Neuronal stem cell (in vitro differentiated cells): ENCODE measurements at regions not wholly inside any gene's neighbourhood (a gene's known extent, or its start where the extent isn't known, plus 50 kb on each side); places are given as distances from the start of the nearest gene placed in this dataset.

Experiments used
- DNase-seq: peaks from one replicate; pipeline ENCODE4 v3.0.0-alpha.2; 2013; ENCODE audit warnings: low spot score
- H2AFZ ChIP-seq: one replicate; pipeline ENCODE4 v1.6.1; 2013; ENCODE audit warnings: mild to moderate bottlenecking, low read length, inconsistent platforms
- H2AK5ac ChIP-seq: 2 replicates; pipeline ENCODE4 v1.6.1; 2013; ENCODE audit warnings: low read depth, mild to moderate bottlenecking, inconsistent platforms, low read length, moderate library complexity, mixed read lengths
- H2BK120ac ChIP-seq: 2 replicates; pipeline ENCODE4 v1.6.1; 2013; ENCODE audit warnings: low read depth, mild to moderate bottlenecking, inconsistent platforms, low read length, moderate library complexity, mixed read lengths
- H2BK12ac ChIP-seq: one replicate; pipeline ENCODE4 v1.6.1; 2013; ENCODE audit warnings: low read length, inconsistent platforms
- H2BK15ac ChIP-seq: 2 replicates; pipeline ENCODE4 v1.6.1; 2013; ENCODE audit warnings: mild to moderate bottlenecking, low read length, inconsistent platforms, mixed read lengths
- H2BK5ac ChIP-seq: one replicate; pipeline ENCODE4 v1.6.1; 2013; ENCODE audit warnings: inconsistent platforms, mild to moderate bottlenecking, low read length, moderate library complexity
- H3K14ac ChIP-seq: one replicate; pipeline ENCODE4 v1.6.1; 2013; ENCODE audit warnings: low read length, inconsistent platforms
- H3K18ac ChIP-seq: 2 replicates; pipeline ENCODE4 v1.6.1; 2013; ENCODE audit warnings: low read length, inconsistent platforms
- H3K23ac ChIP-seq: 2 replicates; pipeline ENCODE4 v1.6.1; 2013; ENCODE audit warnings: low read depth, mild to moderate bottlenecking, mixed read lengths, low read length, inconsistent platforms; ENCODE audit not compliant: poor library complexity
- H3K27ac ChIP-seq: replicated peaks from 3 replicates; pipeline ENCODE4 v1.5.1; 2013; ENCODE audit warnings: low read length, inconsistent platforms
- H3K27me3 ChIP-seq, 3 experiments: 2 replicates each; pipeline ENCODE4 v1.6.1; 2013; ENCODE audit warnings: low read length in 3 of 3, mild to moderate bottlenecking in 2 of 3, inconsistent platforms in 1 of 3, low read depth in 1 of 3, mixed read lengths in 1 of 3, moderate library complexity in 1 of 3; ENCODE audit not compliant: control insufficient read depth in 3 of 3, insufficient read depth in 3 of 3
- H3K36me3 ChIP-seq, 2 donors: replicated peaks in 1 of 2; 2 replicates each; pipeline ENCODE4 v1.6.1; 2013; ENCODE audit warnings: low read length in 2 of 2; ENCODE audit not compliant: control insufficient read depth in 2 of 2, insufficient read depth in 2 of 2
- H3K4ac ChIP-seq: 2 replicates; pipeline ENCODE4 v1.6.1; 2013; ENCODE audit warnings: inconsistent platforms, mild to moderate bottlenecking, low read length, moderate library complexity
- H3K4me1 ChIP-seq, 2 donors: 1 replicate in 1 of 2; 2 replicates in 1 of 2; pipeline ENCODE4 v1.6.1; 2013; ENCODE audit warnings: low read length in 2 of 2, low read depth in 1 of 2; ENCODE audit not compliant: control insufficient read depth in 2 of 2, insufficient read depth in 1 of 2
- H3K4me2 ChIP-seq: one replicate; pipeline ENCODE4 v1.6.1; 2013; ENCODE audit warnings: mild to moderate bottlenecking, low read length, inconsistent platforms; ENCODE audit not compliant: insufficient read depth, poor library complexity, severe bottlenecking
- H3K4me3 ChIP-seq, 2 donors: 2 replicates each; pipeline ENCODE4 v1.5.1; 2013; ENCODE audit warnings: low read length in 2 of 2, mild to moderate bottlenecking in 2 of 2, inconsistent platforms in 1 of 2, moderate library complexity in 1 of 2
- H3K79me1 ChIP-seq: one replicate; pipeline ENCODE4 v1.6.1; 2013; ENCODE audit warnings: low read depth, mild to moderate bottlenecking, inconsistent platforms, low read length, moderate library complexity
- H3K9ac ChIP-seq: one replicate; pipeline ENCODE4 v1.6.1; 2013; ENCODE audit warnings: mild to moderate bottlenecking, low read depth, low read length, inconsistent platforms; ENCODE audit not compliant: poor library complexity
- H3K9me3 ChIP-seq, 2 donors: replicated peaks in 1 of 2; 2 replicates each; pipeline versions ENCODE3 to v1.6.1; 2013; ENCODE audit warnings: low read length in 2 of 2, mild to moderate bottlenecking in 2 of 2, inconsistent platforms in 1 of 2, low read depth in 1 of 2, mixed read lengths in 1 of 2, moderate library complexity in 1 of 2; ENCODE audit not compliant: control insufficient read depth in 2 of 2, insufficient read depth in 1 of 2
- H4K8ac ChIP-seq: one replicate; pipeline ENCODE4 v1.6.1; 2013; ENCODE audit warnings: low read depth, mild to moderate bottlenecking, inconsistent platforms, low read length, moderate library complexity
- H4K91ac ChIP-seq: one replicate; pipeline ENCODE4 v1.6.1; 2013; ENCODE audit warnings: low read length, low read depth, mild to moderate bottlenecking, inconsistent platforms; ENCODE audit not compliant: poor library complexity
- WGBS, 2 donors: extraction: QIAGEN DNeasy Blood & Tissue Kit; methylation state at CpG; one replicate each; pipeline ENCODE4 v1.1.7; 2013; ENCODE audit warnings: missing lambda C conversion rate in 2 of 2, mixed read lengths in 1 of 2; ENCODE audit not compliant: insufficient read length in 2 of 2, insufficient replicate concordance in 1 of 2; ENCODE audit errors: extremely low coverage in 2 of 2; 5-methylcytosine and 5-hydroxymethylcytosine counted together

DNA sequence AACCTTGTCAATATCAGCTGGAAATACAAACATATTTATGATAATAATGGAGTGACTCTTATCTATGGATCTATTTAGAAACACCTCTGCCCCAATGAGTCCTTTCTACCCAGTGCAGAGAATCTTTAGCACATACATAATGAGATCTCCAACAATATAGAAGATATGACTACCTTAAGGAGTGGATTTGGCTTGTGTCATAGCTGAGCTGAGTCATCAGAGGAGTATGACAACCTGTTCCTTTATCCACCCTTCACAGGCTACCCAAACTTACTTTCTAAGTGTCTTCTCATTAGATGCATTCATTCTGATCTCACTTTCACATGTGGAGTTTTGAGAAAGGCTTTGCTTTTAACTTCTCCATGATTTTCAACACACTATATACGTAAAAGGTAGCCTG lies 1218.9 kb downstream of the DSC3 start:
- Histone ChIP-seq H3K36me3 (no peaks in the 10 kb centered on the region), H3K27ac (no peak overlapping the region), H2BK120ac (no peak overlapping the region), H2AFZ (no peak overlapping the region), H2BK5ac (no peak overlapping the region), H2BK12ac (no peak overlapping the region), H3K79me1 (no peaks in the 10 kb centered on the region), H3K9me3 (no peaks in the 10 kb centered on the region), H2BK15ac (no peak overlapping the region), H2AK5ac (no peak overlapping the region), H3K18ac (no peak overlapping the region), H4K91ac (no peak overlapping the region), H4K8ac (no peak overlapping the region), H3K23ac (no peak overlapping the region), H3K27me3 (no peaks in the 10 kb centered on the region), H3K4me1 (no peaks in the 10 kb centered on the region), H3K9ac (no peak overlapping the region), H3K4me3 (no peak overlapping the region), H3K4me2 (no peak overlapping the region), H3K4ac (no peak overlapping the region), H3K14ac (no peak overlapping the region)
- WGBS, 2 donors: no CpG with 5 or more reads among the region's 1 CpG
- DNase-seq: no peak

DNA sequence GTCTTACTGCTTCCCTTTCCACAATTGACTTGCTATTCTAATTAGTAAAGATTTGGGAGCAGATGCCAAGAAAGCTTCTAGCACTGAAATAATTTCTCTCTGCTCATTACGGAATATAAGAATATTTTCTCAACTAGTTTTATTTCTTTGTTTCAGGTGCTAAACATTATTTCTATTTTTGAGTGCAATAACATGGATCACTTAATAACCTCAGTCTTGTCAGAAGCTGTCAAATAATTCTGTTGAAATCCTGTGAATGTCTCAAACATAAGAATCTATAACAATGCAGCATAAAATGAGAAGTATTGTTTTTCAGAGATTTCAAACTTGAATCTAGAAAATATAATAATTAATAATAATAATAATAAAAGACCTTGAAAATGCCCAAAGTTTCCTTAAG lies 1221.0 kb downstream of the DSC3 start:
- no peaks in the 10 kb centered on the region for H3K4me1 ChIP-seq
- no peak overlapping the region for H3K14ac ChIP-seq
- no peak overlapping the region for H3K4ac ChIP-seq
- no peaks in the 10 kb centered on the region for H3K27me3 ChIP-seq
- H3K4me3 ChIP-seq: no peak overlapping the region
- no peaks in the 10 kb centered on the region for H3K79me1 ChIP-seq
- no peak overlapping the region for H2BK120ac ChIP-seq
- no peak overlapping the region for H3K4me2 ChIP-seq
- H2AFZ ChIP-seq: no peak overlapping the region
- H2BK12ac ChIP-seq: no peak overlapping the region
- no peak overlapping the region for H3K27ac ChIP-seq
- H2BK5ac ChIP-seq: no peak overlapping the region
- H3K9ac ChIP-seq: no peak overlapping the region
- no CpG with 5 or more reads among the region's 1 CpG for WGBS, 2 donors
- no peak overlapping the region for H3K18ac ChIP-seq
- no peak overlapping the region for H2BK15ac ChIP-seq
- H3K23ac ChIP-seq: no peak overlapping the region
- no peak overlapping the region for H2AK5ac ChIP-seq
- no peaks in the 10 kb centered on the region for H3K9me3 ChIP-seq
- H4K8ac ChIP-seq: no peak overlapping the region
- H3K36me3 ChIP-seq: no peaks in the 10 kb centered on the region
- DNase-seq: no peak
- no peak overlapping the region for H4K91ac ChIP-seq

DNA sequence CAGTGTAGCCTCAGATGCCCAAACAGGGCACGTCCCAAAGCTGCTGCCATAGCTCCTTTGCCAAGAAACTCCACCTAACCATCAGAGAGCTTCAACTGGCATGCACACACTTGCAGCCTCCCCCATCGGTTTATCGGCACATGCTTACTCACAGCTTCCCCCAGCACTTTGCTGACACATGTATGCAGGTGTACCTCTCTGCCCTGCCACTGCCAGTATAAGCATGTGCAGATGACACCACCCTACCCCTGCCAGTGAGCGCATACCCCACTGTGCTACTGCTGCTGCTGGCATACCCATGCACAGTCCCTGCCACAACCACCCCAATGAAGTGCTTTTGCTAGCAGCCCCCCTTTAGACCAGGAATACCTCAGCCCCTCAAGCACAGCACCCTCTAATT lies 1231.0 kb downstream of the DSC3 start:
- Histone ChIP-seq H3K36me3 (no peaks in the 10 kb centered on the region), H3K27me3 (no peaks in the 10 kb centered on the region), H3K18ac (no peak overlapping the region), H3K4me2 (no peak overlapping the region), H3K23ac (no peak overlapping the region), H4K91ac (no peak overlapping the region), H3K9ac (no peak overlapping the region), H3K4me3 (no peak overlapping the region), H3K27ac (no peak overlapping the region), H3K4ac (no peak overlapping the region), H4K8ac (no peak overlapping the region), H3K79me1 (no peaks in the 10 kb centered on the region), H2BK120ac (no peak overlapping the region), H3K14ac (peak overlapping the region; percentile 10), H2AK5ac (no peak overlapping the region), H3K4me1 (no peaks in the 10 kb centered on the region), H2AFZ (no peak overlapping the region), H3K9me3 (no peaks in the 10 kb centered on the region), H2BK5ac (no peak overlapping the region), H2BK12ac (no peak overlapping the region), H2BK15ac (no peak overlapping the region)
- WGBS, 2 donors: no CpG with 5 or more reads among the region's 4 CpGs
- no peak for DNase-seq

- no peak overlapping the region for H3K4me3 ChIP-seq
- peak overlapping the region; percentile 62 for H3K27ac ChIP-seq
These were observed 1261.7 kb downstream of the DSC3 start for GRCh38 chr18:29780816-29781215.

More at GRCh38 chr18:29780816-29781215, 1261.7 kb downstream of the DSC3 start:
- Histone ChIP-seq H3K9ac (no peak overlapping the region), H2BK5ac (no peak overlapping the region), H2BK120ac (no peak overlapping the region), H3K79me1 (no peaks in the 10 kb centered on the region), H3K4me2 (no peak overlapping the region), H3K4ac (no peak overlapping the region), H2AFZ (peak overlapping the region; percentile 52), H3K23ac (no peak overlapping the region), H3K27me3 (no peaks in the 10 kb centered on the region), H3K4me1 (peaks cover 0 to 5% of the 10 kb centered on the region in 2 donors), H3K18ac (no peak overlapping the region), H2BK15ac (no peak overlapping the region), H2AK5ac (no peak overlapping the region), H4K8ac (no peak overlapping the region), H3K9me3 (no peaks in the 10 kb centered on the region), H3K14ac (no peak overlapping the region), H2BK12ac (no peak overlapping the region), H3K36me3 (no peaks in the 10 kb centered on the region), H4K91ac (no peak overlapping the region)
- no CpG with 5 or more reads among the region's 1 CpG for whole genome bisulfite sequencing, 2 donors
- DNase-seq: peak; percentile 56
